HL-60 (cell line): ENCODE measurements at regions not wholly inside any gene's neighbourhood (a gene's known extent, or its start where the extent isn't known, plus 50 kb on each side); places are given as distances from the start of the nearest gene placed in this dataset.
"Not testable (repeated sequence)": the region's sequence is repeated elsewhere in the genome, so short reads cannot be mapped to it uniquely, and the experiment has no call there.

Source experiments
- DNase-seq, 2 experiments: peaks; one replicate each; pipeline ENCODE4 v3.0.0-alpha.2; 2010 to 2020; ENCODE audit warnings: low read depth in 1 of 2, low spot score in 1 of 2
- H3K27ac ChIP-seq: fragments of 250-450 bp; sonication (Bioruptor Pico); replicated peaks from 2 replicates; pipeline ENCODE4 v1.5.1; 2020; ENCODE audit warnings: mild to moderate bottlenecking, moderate library complexity
- H3K27me3 ChIP-seq: fragments of 250-450 bp; sonication (Bioruptor Pico); 2 replicates; pipeline ENCODE4 v1.5.1; 2021; ENCODE audit warnings: mild to moderate bottlenecking, moderate library complexity; ENCODE audit not compliant: insufficient read depth, poor library complexity, severe bottlenecking
- H3K4me3 ChIP-seq: replicated peaks from 2 replicates; pipeline ENCODE4 v1.5.1; 2011; ENCODE audit warnings: mild to moderate bottlenecking, control low read depth, low read length; ENCODE audit not compliant: insufficient read depth
- GABPA ChIP-seq: IDR thresholded peaks from 2 replicates; pipeline ENCODE4 v1.6.1; 2012; ENCODE audit warnings: low read depth
- POLR2AphosphoS5 ChIP-seq: IDR thresholded peaks from 2 replicates; pipeline ENCODE4 v1.6.1; 2012; ENCODE audit warnings: low read depth
- SPI1 ChIP-seq: IDR thresholded peaks from 2 replicates; pipeline ENCODE4 v1.6.1; 2012; ENCODE audit warnings: low read depth, mild to moderate bottlenecking, borderline replicate concordance
- TF ChIP-seq, protein P1 (sequence below): IDR thresholded peaks from one replicate; pipeline ENCODE4 v1.5.1; 2011; ENCODE audit warnings: low read length, control low read depth, inconsistent platforms; ENCODE audit not compliant: insufficient read depth
- TF ChIP-seq, protein P2 (sequence below): IDR thresholded peaks from 2 replicates; pipeline ENCODE4 v1.6.1; 2012; ENCODE audit warnings: low read depth; ENCODE audit not compliant: insufficient replicate concordance

DNA sequence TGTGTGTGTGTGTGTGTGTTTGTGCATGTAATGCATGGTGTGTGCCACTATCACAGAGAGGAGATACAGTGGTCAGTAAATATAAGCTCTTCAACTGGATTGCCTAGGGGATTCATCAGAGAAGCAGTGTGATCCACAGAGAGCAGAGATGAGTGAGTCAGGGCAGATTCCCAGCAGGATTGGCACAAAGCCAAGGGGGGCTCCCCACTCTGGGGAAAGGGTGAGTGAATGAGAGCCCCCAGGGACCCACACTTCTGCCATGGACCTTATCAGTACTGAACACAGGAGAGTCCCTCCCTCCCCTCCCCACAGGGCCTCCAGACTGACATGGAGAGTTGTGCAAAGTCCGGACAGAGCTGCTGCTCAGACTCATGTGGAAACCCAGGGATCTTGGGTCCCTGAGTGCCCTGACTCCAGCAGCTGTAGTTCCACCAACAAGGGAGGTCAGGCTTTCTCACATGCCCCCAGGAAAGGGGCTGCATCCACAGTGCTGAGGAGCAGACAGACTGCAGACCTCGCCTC is 748.8 kb downstream of the NR4A2 start:
- H3K4me3 ChIP-seq, result no peak overlapping the region
- DNase-seq, result no peak
- H3K27me3 ChIP-seq, result no peaks in the 10 kb centered on the region

DNA sequence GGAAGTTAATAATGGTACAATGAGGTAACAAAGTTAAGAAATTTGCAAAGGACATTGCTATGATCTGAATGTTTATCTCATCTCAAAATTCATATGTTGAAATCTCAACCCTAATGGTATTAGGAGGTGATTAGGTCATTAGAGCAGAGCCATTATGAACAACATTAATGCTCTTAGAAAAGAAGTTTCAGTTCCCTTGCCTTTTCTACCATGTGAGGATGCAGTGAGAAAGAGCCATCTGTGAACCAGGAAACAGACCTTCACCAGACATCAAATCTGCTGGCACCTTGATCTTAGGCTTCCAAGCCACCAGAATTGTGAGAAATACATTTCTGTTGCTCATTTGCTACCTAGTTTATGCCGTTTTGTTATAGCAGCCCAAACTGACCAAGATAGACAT is 757.6 kb downstream of the NR4A2 start:
- Histone ChIP-seq H3K27ac (no peak overlapping the region), H3K27me3 (no peaks in the 10 kb centered on the region), H3K4me3 (no peak overlapping the region)
- TF ChIP-seq GABPA (no peak), SPI1 (no peak), POLR2AphosphoS5 (no peak)
- no peak for DNase-seq

More for the DNA sequence above, 748.8 kb downstream of the NR4A2 start:
- H3K27ac ChIP-seq, result no peak overlapping the region
- TF ChIP-seq SPI1 (no peak), GABPA (no peak), POLR2AphosphoS5 (no peak)
- TF ChIP-seq, protein P1, sequence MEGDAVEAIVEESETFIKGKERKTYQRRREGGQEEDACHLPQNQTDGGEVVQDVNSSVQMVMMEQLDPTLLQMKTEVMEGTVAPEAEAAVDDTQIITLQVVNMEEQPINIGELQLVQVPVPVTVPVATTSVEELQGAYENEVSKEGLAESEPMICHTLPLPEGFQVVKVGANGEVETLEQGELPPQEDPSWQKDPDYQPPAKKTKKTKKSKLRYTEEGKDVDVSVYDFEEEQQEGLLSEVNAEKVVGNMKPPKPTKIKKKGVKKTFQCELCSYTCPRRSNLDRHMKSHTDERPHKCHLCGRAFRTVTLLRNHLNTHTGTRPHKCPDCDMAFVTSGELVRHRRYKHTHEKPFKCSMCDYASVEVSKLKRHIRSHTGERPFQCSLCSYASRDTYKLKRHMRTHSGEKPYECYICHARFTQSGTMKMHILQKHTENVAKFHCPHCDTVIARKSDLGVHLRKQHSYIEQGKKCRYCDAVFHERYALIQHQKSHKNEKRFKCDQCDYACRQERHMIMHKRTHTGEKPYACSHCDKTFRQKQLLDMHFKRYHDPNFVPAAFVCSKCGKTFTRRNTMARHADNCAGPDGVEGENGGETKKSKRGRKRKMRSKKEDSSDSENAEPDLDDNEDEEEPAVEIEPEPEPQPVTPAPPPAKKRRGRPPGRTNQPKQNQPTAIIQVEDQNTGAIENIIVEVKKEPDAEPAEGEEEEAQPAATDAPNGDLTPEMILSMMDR, result no peak
- TF ChIP-seq, protein P2, sequence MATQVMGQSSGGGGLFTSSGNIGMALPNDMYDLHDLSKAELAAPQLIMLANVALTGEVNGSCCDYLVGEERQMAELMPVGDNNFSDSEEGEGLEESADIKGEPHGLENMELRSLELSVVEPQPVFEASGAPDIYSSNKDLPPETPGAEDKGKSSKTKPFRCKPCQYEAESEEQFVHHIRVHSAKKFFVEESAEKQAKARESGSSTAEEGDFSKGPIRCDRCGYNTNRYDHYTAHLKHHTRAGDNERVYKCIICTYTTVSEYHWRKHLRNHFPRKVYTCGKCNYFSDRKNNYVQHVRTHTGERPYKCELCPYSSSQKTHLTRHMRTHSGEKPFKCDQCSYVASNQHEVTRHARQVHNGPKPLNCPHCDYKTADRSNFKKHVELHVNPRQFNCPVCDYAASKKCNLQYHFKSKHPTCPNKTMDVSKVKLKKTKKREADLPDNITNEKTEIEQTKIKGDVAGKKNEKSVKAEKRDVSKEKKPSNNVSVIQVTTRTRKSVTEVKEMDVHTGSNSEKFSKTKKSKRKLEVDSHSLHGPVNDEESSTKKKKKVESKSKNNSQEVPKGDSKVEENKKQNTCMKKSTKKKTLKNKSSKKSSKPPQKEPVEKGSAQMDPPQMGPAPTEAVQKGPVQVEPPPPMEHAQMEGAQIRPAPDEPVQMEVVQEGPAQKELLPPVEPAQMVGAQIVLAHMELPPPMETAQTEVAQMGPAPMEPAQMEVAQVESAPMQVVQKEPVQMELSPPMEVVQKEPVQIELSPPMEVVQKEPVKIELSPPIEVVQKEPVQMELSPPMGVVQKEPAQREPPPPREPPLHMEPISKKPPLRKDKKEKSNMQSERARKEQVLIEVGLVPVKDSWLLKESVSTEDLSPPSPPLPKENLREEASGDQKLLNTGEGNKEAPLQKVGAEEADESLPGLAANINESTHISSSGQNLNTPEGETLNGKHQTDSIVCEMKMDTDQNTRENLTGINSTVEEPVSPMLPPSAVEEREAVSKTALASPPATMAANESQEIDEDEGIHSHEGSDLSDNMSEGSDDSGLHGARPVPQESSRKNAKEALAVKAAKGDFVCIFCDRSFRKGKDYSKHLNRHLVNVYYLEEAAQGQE, result no peak

DNA sequence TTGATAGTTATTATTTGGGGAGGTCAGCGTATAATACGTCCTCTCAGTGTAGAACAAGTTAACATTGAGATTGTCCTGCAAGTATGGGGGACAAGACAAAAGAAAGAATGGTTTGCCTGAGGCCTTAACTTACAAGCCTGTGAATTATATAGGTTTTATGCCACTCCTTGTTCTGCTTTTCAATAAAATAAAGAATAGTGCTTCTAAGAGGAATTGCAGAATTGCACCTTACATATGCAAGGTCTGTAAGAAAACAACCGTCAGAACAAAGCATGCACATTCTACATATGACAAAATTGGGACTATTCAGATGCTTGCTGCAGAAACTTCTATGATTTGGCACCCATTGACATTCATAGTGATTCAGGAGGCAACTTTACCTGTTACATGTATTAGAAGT is 785.0 kb downstream of the NR4A2 start:
- H3K4me3 ChIP-seq, result no peak overlapping the region
- no peaks in the 10 kb centered on the region for H3K27me3 ChIP-seq
- H3K27ac ChIP-seq, result no peak overlapping the region
- TF ChIP-seq, protein P1, result no peak
- TF ChIP-seq, protein P2, result no peak
- no peak for TF ChIP-seq POLR2AphosphoS5
- TF ChIP-seq GABPA, result no peak
- TF ChIP-seq SPI1, result no peak
- DNase-seq, result no peak

DNA sequence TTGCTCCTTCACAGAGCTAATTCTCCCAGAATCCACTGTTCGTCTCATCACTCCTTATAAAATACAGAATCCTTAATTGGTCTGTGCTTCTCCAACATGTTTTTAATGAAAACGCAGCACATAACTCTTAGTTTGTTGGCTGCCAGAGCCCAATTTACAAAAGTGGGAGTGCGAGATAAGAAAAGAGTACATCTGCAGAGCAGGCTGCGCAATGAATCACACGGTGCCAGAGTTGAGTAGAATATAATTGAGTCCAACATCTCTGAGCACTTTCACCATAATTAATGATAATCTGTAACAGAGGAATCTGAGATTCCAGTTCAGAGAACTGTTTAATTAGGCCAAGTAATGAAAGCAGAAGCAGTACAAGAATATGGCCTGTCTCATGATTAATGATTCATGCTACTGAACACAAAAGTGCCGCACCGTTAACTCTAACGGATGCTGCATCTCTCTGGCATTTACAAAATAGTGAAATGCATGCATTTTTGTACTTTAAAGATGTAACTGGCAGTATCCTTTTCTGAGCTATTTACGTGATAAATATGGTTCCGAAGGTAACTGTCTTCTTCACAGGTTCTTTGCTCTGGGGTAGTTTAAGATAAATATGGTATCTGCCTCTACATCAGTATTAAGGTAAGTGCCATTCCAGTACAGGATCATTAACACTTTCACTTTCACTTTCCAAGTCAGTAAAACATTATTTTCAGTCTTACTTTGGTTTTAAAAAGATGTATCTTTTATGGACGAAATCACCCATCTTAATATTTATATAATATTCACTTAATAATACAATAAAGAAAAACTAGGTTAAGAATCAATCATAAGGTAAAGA is 785.6 kb downstream of the NR4A2 start:
- TF ChIP-seq SPI1 (no peak), POLR2AphosphoS5 (no peak)
- TF ChIP-seq, protein P2, result no peak
- TF ChIP-seq, protein P1, result no peak
- Histone ChIP-seq H3K27ac (no peak overlapping the region), H3K4me3 (no peak overlapping the region), H3K27me3 (no peaks in the 10 kb centered on the region)
- no peak for DNase-seq

DNA sequence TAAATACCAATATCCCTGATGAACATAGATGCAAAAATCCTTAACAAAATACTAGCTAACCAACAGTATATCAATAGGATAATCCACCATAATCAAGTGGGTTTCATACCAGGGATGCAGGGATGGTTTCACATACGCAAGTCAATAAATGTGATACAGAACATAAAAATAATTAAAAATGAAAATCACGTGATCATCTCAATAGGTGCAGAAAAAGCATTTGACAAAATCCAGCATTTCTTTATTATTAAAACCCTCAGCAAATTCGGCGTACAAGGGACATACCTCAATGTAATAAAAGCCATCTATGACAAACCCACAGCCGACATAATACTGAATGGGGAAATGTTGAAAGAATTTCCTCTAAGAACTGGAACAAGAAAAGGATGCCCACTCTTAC is 793.5 kb downstream of the NR4A2 start:
- not testable (repeated sequence) for DNase-seq, H3K4me3 ChIP-seq, H3K27ac ChIP-seq, H3K27me3 ChIP-seq
